Renal cortical epithelial cell (primary cell): ENCODE measurements at regions not wholly inside any gene's neighbourhood (a gene's known extent, or its start where the extent isn't known, plus 50 kb on each side); places are given as distances from the start of the nearest gene placed in this dataset.
A peak's percentile ranks its signal among the peaks of the same experiment; 100 is the strongest.

Experiments used
- DNase-seq: peaks from one replicate; pipeline ENCODE4 v3.0.0-alpha.2; 2011; ENCODE audit warnings: low read depth

GRCh38 chr10:61142987-61143386, 199.0 kb upstream of the RHOBTB1 start:
- no peak for DNase-seq

GRCh38 chr10:61140765-61141392, 196.9 kb upstream of the RHOBTB1 start:
- DNase-seq: peak; percentile 70

GRCh38 chr10:61139592-61139953, 195.6 kb upstream of the RHOBTB1 start:
- DNase-seq: no peak

- no peak for DNase-seq
Measured at GRCh38 chr10:61138708-61139591, 195.0 kb upstream of the RHOBTB1 start.

- DNase-seq: peak; percentile 45
Measured at GRCh38 chr10:61136139-61136538, 192.2 kb upstream of the RHOBTB1 start.

- DNase-seq: peak; percentile 61
Measured at GRCh38 chr10:61135276-61135721, 191.3 kb upstream of the RHOBTB1 start.

GRCh38 chr10:61130366-61130765, 186.4 kb upstream of the RHOBTB1 start:
- peak; percentile 6 for DNase-seq

GRCh38 chr10:61128196-61128595, 184.2 kb upstream of the RHOBTB1 start:
- DNase-seq: no peak

- no peak for DNase-seq
Measured at GRCh38 chr10:61125560-61126170, 181.7 kb upstream of the RHOBTB1 start.

- DNase-seq: no peak
Measured at GRCh38 chr10:61124756-61125530, 181.0 kb upstream of the RHOBTB1 start.

- DNase-seq: no peak
Measured at GRCh38 chr10:61120805-61121204, 176.8 kb upstream of the RHOBTB1 start.

GRCh38 chr10:61119573-61119972, 175.6 kb upstream of the RHOBTB1 start:
- DNase-seq: no peak

GRCh38 chr10:61115897-61116296, 171.9 kb upstream of the RHOBTB1 start:
- DNase-seq: no peak

- DNase-seq: no peak
Measured at GRCh38 chr10:61112771-61113170, 168.8 kb upstream of the RHOBTB1 start.

- DNase-seq: no peak
Measured at GRCh38 chr10:61110936-61111335, 167.0 kb upstream of the RHOBTB1 start.

GRCh38 chr10:61110188-61110844, 166.3 kb upstream of the RHOBTB1 start:
- no peak for DNase-seq

- DNase-seq: no peak
Measured at GRCh38 chr10:61108915-61109314, 164.9 kb upstream of the RHOBTB1 start.

GRCh38 chr10:61100887-61101286, 156.9 kb upstream of the RHOBTB1 start:
- no peak for DNase-seq

- DNase-seq: no peak
Measured at GRCh38 chr10:61099756-61100155, 155.8 kb upstream of the RHOBTB1 start.

- no peak for DNase-seq
Measured at GRCh38 chr10:61098966-61099365, 155.0 kb upstream of the RHOBTB1 start.

GRCh38 chr10:61097026-61097425, 153.0 kb upstream of the RHOBTB1 start:
- no peak for DNase-seq

GRCh38 chr10:61096056-61096455, 152.1 kb upstream of the RHOBTB1 start:
- no peak for DNase-seq
